ENCODE measurements at regions not wholly inside any gene's neighbourhood (a gene's known extent, or its start where the extent isn't known, plus 50 kb on each side); places are given as distances from the start of the nearest gene placed in this dataset.
"Not testable (repeated sequence)": the region's sequence is repeated elsewhere in the genome, so short reads cannot be mapped to it uniquely, and the experiment has no call there.

GRCh38 chr9:106109706-106110105 lies 415.4 kb downstream of the TMEM38B start:
- H3K4me1 Mint-ChIP-seq; H3K9me3 Mint-ChIP-seq (ENCODE audit: low read depth); ATAC-seq; H3K4me3 Mint-ChIP-seq; H3K27ac Mint-ChIP-seq; H3K27me3 Mint-ChIP-seq; H3K36me3 Mint-ChIP-seq; DNase-seq; CTCF ChIA-PET: not testable (repeated sequence)

GRCh38 chr9:106110483-106110882 lies 416.1 kb downstream of the TMEM38B start:
- CTCF ChIA-PET: no interaction called here
- H3K27me3 Mint-ChIP-seq: no peaks in the 10 kb centered on the region
- H3K4me3 Mint-ChIP-seq: no peak overlapping the region
- DNase-seq: no peak
- H3K9me3 Mint-ChIP-seq (ENCODE audit: low read depth): peaks cover 4% of the 10 kb centered on the region
- no peak overlapping the region for H3K27ac Mint-ChIP-seq
- no peaks in the 10 kb centered on the region for H3K36me3 Mint-ChIP-seq
- ATAC-seq: no peak
- no peaks in the 10 kb centered on the region for H3K4me1 Mint-ChIP-seq

- Mint-ChIP-seq H3K4me3 (no peak overlapping the region), H3K27ac (no peak overlapping the region)
- CTCF ChIA-PET: no interaction called here
Observed at GRCh38 chr9:106111039-106111730, 416.8 kb downstream of the TMEM38B start.

GRCh38 chr9:106112935-106113334 lies 418.6 kb downstream of the TMEM38B start:
- DNase-seq (no peak), ATAC-seq (no peak)
- H3K9me3 Mint-ChIP-seq (ENCODE audit: low read depth): no peaks in the 10 kb centered on the region
- no peak overlapping the region for H3K4me3 Mint-ChIP-seq
- H3K36me3 Mint-ChIP-seq: no peaks in the 10 kb centered on the region
- H3K4me1 Mint-ChIP-seq: no peaks in the 10 kb centered on the region
- CTCF ChIA-PET: no interaction called here
- no peaks in the 10 kb centered on the region for H3K27me3 Mint-ChIP-seq
- no peak overlapping the region for H3K27ac Mint-ChIP-seq

More at GRCh38 chr9:106111039-106111730, 416.8 kb downstream of the TMEM38B start:
- Mint-ChIP-seq H3K9me3 (ENCODE audit: low read depth) (peaks cover 4% of the 10 kb centered on the region), H3K27me3 (no peaks in the 10 kb centered on the region), H3K4me1 (no peaks in the 10 kb centered on the region), H3K36me3 (no peaks in the 10 kb centered on the region)
- DNase-seq (no peak), ATAC-seq (no peak)

- Mint-ChIP-seq H3K4me3 (no peak overlapping the region), H3K27me3 (no peaks in the 10 kb centered on the region), H3K4me1 (no peaks in the 10 kb centered on the region), H3K27ac (no peak overlapping the region), H3K9me3 (ENCODE audit: low read depth) (no peaks in the 10 kb centered on the region), H3K36me3 (no peaks in the 10 kb centered on the region)
- no peak for ATAC-seq
- CTCF ChIA-PET: no interaction called here
- no peak for DNase-seq
Observed at GRCh38 chr9:106119176-106119575, 424.8 kb downstream of the TMEM38B start.

GRCh38 chr9:106120071-106120470 lies 425.7 kb downstream of the TMEM38B start:
- CTCF ChIA-PET: no interaction called here
- no peak for ATAC-seq
- Mint-ChIP-seq H3K27me3 (no peaks in the 10 kb centered on the region), H3K4me1 (no peaks in the 10 kb centered on the region), H3K27ac (no peak overlapping the region), H3K36me3 (no peaks in the 10 kb centered on the region), H3K9me3 (ENCODE audit: low read depth) (no peaks in the 10 kb centered on the region), H3K4me3 (no peak overlapping the region)
- no peak for DNase-seq

GRCh38 chr9:106127776-106128175 lies 433.4 kb downstream of the TMEM38B start:
- Mint-ChIP-seq H3K36me3 (no peaks in the 10 kb centered on the region), H3K4me1 (no peaks in the 10 kb centered on the region), H3K9me3 (ENCODE audit: low read depth) (peaks cover 3% of the 10 kb centered on the region), H3K4me3 (no peak overlapping the region), H3K27me3 (no peaks in the 10 kb centered on the region), H3K27ac (no peak overlapping the region)
- CTCF ChIA-PET: no interaction called here
- no peak for ATAC-seq
- DNase-seq: no peak

- Mint-ChIP-seq H3K4me3 (no peak overlapping the region), H3K27ac (no peak overlapping the region), H3K9me3 (ENCODE audit: low read depth) (peaks cover 3% of the 10 kb centered on the region), H3K36me3 (no peaks in the 10 kb centered on the region), H3K4me1 (no peaks in the 10 kb centered on the region), H3K27me3 (no peaks in the 10 kb centered on the region)
- DNase-seq: no peak
- CTCF ChIA-PET: no interaction called here
- ATAC-seq: no peak
Observed at GRCh38 chr9:106130374-106130773, 436.0 kb downstream of the TMEM38B start.

- Mint-ChIP-seq H3K27ac (no peak overlapping the region), H3K27me3 (no peaks in the 10 kb centered on the region), H3K4me1 (no peaks in the 10 kb centered on the region), H3K36me3 (no peaks in the 10 kb centered on the region), H3K4me3 (no peak overlapping the region), H3K9me3 (ENCODE audit: low read depth) (peaks cover 7% of the 10 kb centered on the region)
- CTCF ChIA-PET: no interaction called here
- ATAC-seq: no peak
- no peak for DNase-seq
Observed at GRCh38 chr9:106143781-106144180, 449.4 kb downstream of the TMEM38B start.

- CTCF ChIA-PET: no interaction called here
- Mint-ChIP-seq H3K9me3 (ENCODE audit: low read depth) (peaks cover 7% of the 10 kb centered on the region), H3K36me3 (no peaks in the 10 kb centered on the region), H3K4me1 (no peaks in the 10 kb centered on the region), H3K4me3 (no peak overlapping the region), H3K27me3 (no peaks in the 10 kb centered on the region), H3K27ac (no peak overlapping the region)
- ATAC-seq (no peak), DNase-seq (no peak)
Observed at GRCh38 chr9:106146066-106146840, 451.9 kb downstream of the TMEM38B start.

- ATAC-seq (no peak), DNase-seq (no peak)
- Mint-ChIP-seq H3K9me3 (ENCODE audit: low read depth) (peaks cover 5% of the 10 kb centered on the region), H3K4me3 (no peak overlapping the region), H3K27me3 (no peaks in the 10 kb centered on the region), H3K27ac (no peak overlapping the region), H3K36me3 (no peaks in the 10 kb centered on the region), H3K4me1 (no peaks in the 10 kb centered on the region)
- CTCF ChIA-PET: no interaction called here
Observed at GRCh38 chr9:106146886-106147285, 452.5 kb downstream of the TMEM38B start.

GRCh38 chr9:106149956-106150355 lies 455.6 kb downstream of the TMEM38B start:
- no peak for ATAC-seq
- Mint-ChIP-seq H3K36me3 (no peaks in the 10 kb centered on the region), H3K27me3 (no peaks in the 10 kb centered on the region), H3K4me1 (no peaks in the 10 kb centered on the region), H3K4me3 (no peak overlapping the region), H3K27ac (no peak overlapping the region), H3K9me3 (ENCODE audit: low read depth) (no peaks in the 10 kb centered on the region)
- DNase-seq: no peak
- CTCF ChIA-PET: no interaction called here

- no peaks in the 10 kb centered on the region for H3K4me1 Mint-ChIP-seq
- no peak overlapping the region for H3K4me3 Mint-ChIP-seq
- H3K27ac Mint-ChIP-seq: no peak overlapping the region
- no peaks in the 10 kb centered on the region for H3K27me3 Mint-ChIP-seq
- ATAC-seq (no peak), DNase-seq (no peak)
- CTCF ChIA-PET: no interaction called here
- H3K9me3 Mint-ChIP-seq (ENCODE audit: low read depth): peaks cover 12% of the 10 kb centered on the region
- H3K36me3 Mint-ChIP-seq: no peaks in the 10 kb centered on the region
Observed at GRCh38 chr9:106156465-106156864, 462.1 kb downstream of the TMEM38B start.

- H3K4me1 Mint-ChIP-seq: no peaks in the 10 kb centered on the region
- H3K27me3 Mint-ChIP-seq: no peaks in the 10 kb centered on the region
- ATAC-seq (no peak), DNase-seq (no peak)
- no peaks in the 10 kb centered on the region for H3K36me3 Mint-ChIP-seq
- H3K9me3 Mint-ChIP-seq (ENCODE audit: low read depth): no peaks in the 10 kb centered on the region
- CTCF ChIA-PET: no interaction called here
- H3K4me3 Mint-ChIP-seq: no peak overlapping the region
- no peak overlapping the region for H3K27ac Mint-ChIP-seq
Observed at GRCh38 chr9:106172265-106172664, 477.9 kb downstream of the TMEM38B start.
